ENCODE measurements at regions not wholly inside any gene's neighbourhood (a gene's known extent, or its start where the extent isn't known, plus 50 kb on each side); places are given as distances from the start of the nearest gene placed in this dataset.

- Histone ChIP-seq H3K4me3 (no peak overlapping the region), H3K27ac (no peak overlapping the region), H3K4me1 (no peaks in the 10 kb centered on the region), H3K9me3 (no peaks in the 10 kb centered on the region), H3K36me3 (no peaks in the 10 kb centered on the region), H3K27me3 (ENCODE audit: low read depth) (no peaks in the 10 kb centered on the region)
- DNase-seq: no peak
- intact Hi-C loops (cut with DNase I): no loop called here
- ATAC-seq: no peak
- TF ChIP-seq CTCF (IDR thresholded peaks at IDR 0.05): no peak
These were observed 1263.2 kb downstream of the FAM181B start for GRCh38 chr11:81470446-81470845.

- TF ChIP-seq CTCF (IDR thresholded peaks at IDR 0.05): no peak
- Histone ChIP-seq H3K27ac (no peak overlapping the region), H3K27me3 (ENCODE audit: low read depth) (no peaks in the 10 kb centered on the region), H3K4me1 (no peaks in the 10 kb centered on the region), H3K4me3 (no peak overlapping the region), H3K36me3 (no peaks in the 10 kb centered on the region), H3K9me3 (no peaks in the 10 kb centered on the region)
- no peak for ATAC-seq
- DNase-seq: no peak
- intact Hi-C loops (cut with DNase I): no loop called here
These were observed 1273.8 kb downstream of the FAM181B start for GRCh38 chr11:81459766-81460306.

GRCh38 chr11:81449588-81450156 lies 1284.0 kb downstream of the FAM181B start:
- intact Hi-C loops (cut with DNase I): no loop called here
- Histone ChIP-seq H3K4me1 (no peaks in the 10 kb centered on the region), H3K27ac (no peak overlapping the region), H3K9me3 (no peaks in the 10 kb centered on the region), H3K36me3 (no peaks in the 10 kb centered on the region), H3K27me3 (ENCODE audit: low read depth) (no peaks in the 10 kb centered on the region), H3K4me3 (no peak overlapping the region)
- DNase-seq (no peak), ATAC-seq (no peak)
- TF ChIP-seq CTCF (IDR thresholded peaks at IDR 0.05): no peak

- Histone ChIP-seq H3K4me1 (no peaks in the 10 kb centered on the region), H3K27ac (no peak overlapping the region), H3K27me3 (ENCODE audit: low read depth) (no peaks in the 10 kb centered on the region), H3K9me3 (no peaks in the 10 kb centered on the region), H3K36me3 (no peaks in the 10 kb centered on the region), H3K4me3 (no peak overlapping the region)
- no peak for DNase-seq
- ATAC-seq: no peak
- no peak for TF ChIP-seq CTCF (IDR thresholded peaks at IDR 0.05)
- intact Hi-C loops (cut with DNase I): no loop called here
These were observed 1289.4 kb downstream of the FAM181B start for GRCh38 chr11:81444297-81444696.

- intact Hi-C loops (cut with DNase I): no loop called here
- no peaks in the 10 kb centered on the region for H3K36me3 ChIP-seq
- no peak overlapping the region for H3K4me3 ChIP-seq
- no peaks in the 10 kb centered on the region for H3K9me3 ChIP-seq
- H3K27ac ChIP-seq: no peak overlapping the region
- no peaks in the 10 kb centered on the region for H3K27me3 ChIP-seq (ENCODE audit: low read depth)
- ATAC-seq: no peak
- TF ChIP-seq CTCF (IDR thresholded peaks at IDR 0.05): no peak
- no peak for DNase-seq
- no peaks in the 10 kb centered on the region for H3K4me1 ChIP-seq
These were observed 1301.3 kb downstream of the FAM181B start for GRCh38 chr11:81432333-81432732.

Data from lower lobe of right lung (tissue), 2 donors.